ENCODE measurements at regions not wholly inside any gene's neighbourhood (a gene's known extent, or its start where the extent isn't known, plus 50 kb on each side); places are given as distances from the start of the nearest gene placed in this dataset.

GRCh38 chr2:89784960-89785359 lies 1093.5 kb downstream of the RPIA start:
- no peak for TF ChIP-seq CTCF (IDR thresholded peaks at IDR 0.05; ENCODE audit: insufficient read depth, low read depth, low read length)
- no peak for TF ChIP-seq EZH2 (IDR thresholded peaks at IDR 0.05; ENCODE audit: insufficient read depth, low read length)
